ENCODE measurements at regions not wholly inside any gene's neighbourhood (a gene's known extent, or its start where the extent isn't known, plus 50 kb on each side); places are given as distances from the start of the nearest gene placed in this dataset.
A peak's percentile ranks its signal among the peaks of the same experiment; 100 is the strongest.

DNA sequence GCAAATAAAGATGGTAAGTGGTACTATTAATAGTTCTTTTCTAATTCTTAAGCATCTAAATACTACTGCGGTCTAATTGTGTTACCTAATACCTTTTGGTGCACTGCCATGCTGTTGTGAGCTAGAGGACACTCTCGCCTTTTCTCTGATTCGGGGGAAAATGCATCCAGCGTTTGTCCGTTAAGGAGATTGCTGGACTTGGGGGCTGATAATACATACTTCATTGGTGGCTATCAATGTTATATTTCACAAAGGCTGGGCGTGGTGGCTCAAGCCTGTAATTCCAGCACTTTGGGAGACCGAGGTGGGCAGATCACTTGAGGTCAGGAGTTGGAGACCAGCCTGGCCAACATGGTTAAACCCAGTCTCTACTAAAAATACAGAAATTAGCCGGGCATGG, 141.7 kb upstream of the TWIST2 start:
- Histone ChIP-seq H3K4me2 (ENCODE audit: unreplicated experiment) (no peak overlapping the region), H3F3A (ENCODE audit: insufficient read depth) (no peaks in the 10 kb centered on the region; the same call in 1 of the 2 replicates), H3K4me3 (no peak overlapping the region), H3K27me3 (replicated peaks; ENCODE audit: insufficient read depth) (no peaks in the 10 kb centered on the region), H4K20me1 (ENCODE audit: insufficient read depth) (no peaks in the 10 kb centered on the region), H3K9ac (no peak overlapping the region), H3K9me3 (ENCODE audit: low read depth) (no peaks in the 10 kb centered on the region), H3K4me1 (ENCODE audit: insufficient read depth) (peaks cover 16% of the 10 kb centered on the region), H3K27ac (no peak overlapping the region), H3K79me2 (ENCODE audit: insufficient read depth) (no peaks in the 10 kb centered on the region), H3K9me2 (ENCODE audit: insufficient read depth) (no peaks in the 10 kb centered on the region), H3K36me3 (ENCODE audit: low read depth) (no peaks in the 10 kb centered on the region), H2AFZ (no peak overlapping the region)
- WGBS, 2 experiments (ENCODE audit: low coverage in 1 of 2, low lambda C conversion rate in 2 of 2, missing lambda C conversion rate in 2 of 2), result 89 to 94% methylated on average over 8 of the region's 8 CpGs
- TF ChIP-seq EZH2 (IDR thresholded peaks at IDR 0.05; ENCODE audit: insufficient read depth, poor library complexity, severe bottlenecking), result no peak
- TF ChIP-seq EZH2phosphoT487 (IDR thresholded peaks at IDR 0.05; ENCODE audit: insufficient read depth, low read depth), result no peak
- DNase-seq, result no peak
- in situ Hi-C loops (cut with MboI), result no loop called here

DNA sequence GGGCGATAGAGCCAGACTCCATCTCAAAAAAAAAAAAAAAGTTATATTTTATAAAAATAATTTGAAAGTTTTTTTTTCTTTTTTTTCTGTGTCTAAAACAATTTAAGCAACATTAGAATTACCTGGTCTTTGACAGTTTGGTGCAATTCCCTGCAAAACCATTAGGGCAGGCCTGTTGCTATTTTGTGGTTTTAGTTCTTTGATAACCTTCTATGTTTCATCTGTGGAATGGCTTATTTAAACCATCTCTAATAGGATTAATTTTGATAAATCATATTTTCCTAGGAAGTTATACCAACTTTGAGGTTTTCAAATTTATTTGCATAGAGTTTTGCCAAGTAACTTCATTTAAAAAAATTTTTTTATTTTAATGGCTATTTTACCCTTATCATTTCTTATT, 141.2 kb upstream of the TWIST2 start:
- Histone ChIP-seq H3K4me2 (ENCODE audit: unreplicated experiment) (no peak overlapping the region), H3K9me2 (ENCODE audit: insufficient read depth) (no peaks in the 10 kb centered on the region), H3F3A (ENCODE audit: insufficient read depth) (no peaks in the 10 kb centered on the region; the same call in 1 of the 2 replicates), H3K4me3 (no peak overlapping the region), H3K9ac (no peak overlapping the region), H3K4me1 (ENCODE audit: insufficient read depth) (peaks cover 16% of the 10 kb centered on the region), H3K36me3 (ENCODE audit: low read depth) (no peaks in the 10 kb centered on the region), H3K79me2 (ENCODE audit: insufficient read depth) (no peaks in the 10 kb centered on the region), H2AFZ (no peak overlapping the region), H4K20me1 (ENCODE audit: insufficient read depth) (no peaks in the 10 kb centered on the region), H3K27ac (no peak overlapping the region), H3K9me3 (ENCODE audit: low read depth) (no peaks in the 10 kb centered on the region), H3K27me3 (replicated peaks; ENCODE audit: insufficient read depth) (no peaks in the 10 kb centered on the region)
- DNase-seq, result no peak
- no peak for TF ChIP-seq EZH2 (IDR thresholded peaks at IDR 0.05; ENCODE audit: insufficient read depth, poor library complexity, severe bottlenecking)
- no peak for TF ChIP-seq EZH2phosphoT487 (IDR thresholded peaks at IDR 0.05; ENCODE audit: insufficient read depth, low read depth)
- 100% methylated on average over 1 of the region's 1 CpG for WGBS, 2 experiments (ENCODE audit: low coverage in 1 of 2, low lambda C conversion rate in 2 of 2, missing lambda C conversion rate in 2 of 2)
- in situ Hi-C loops (cut with MboI), result no loop called here

DNA sequence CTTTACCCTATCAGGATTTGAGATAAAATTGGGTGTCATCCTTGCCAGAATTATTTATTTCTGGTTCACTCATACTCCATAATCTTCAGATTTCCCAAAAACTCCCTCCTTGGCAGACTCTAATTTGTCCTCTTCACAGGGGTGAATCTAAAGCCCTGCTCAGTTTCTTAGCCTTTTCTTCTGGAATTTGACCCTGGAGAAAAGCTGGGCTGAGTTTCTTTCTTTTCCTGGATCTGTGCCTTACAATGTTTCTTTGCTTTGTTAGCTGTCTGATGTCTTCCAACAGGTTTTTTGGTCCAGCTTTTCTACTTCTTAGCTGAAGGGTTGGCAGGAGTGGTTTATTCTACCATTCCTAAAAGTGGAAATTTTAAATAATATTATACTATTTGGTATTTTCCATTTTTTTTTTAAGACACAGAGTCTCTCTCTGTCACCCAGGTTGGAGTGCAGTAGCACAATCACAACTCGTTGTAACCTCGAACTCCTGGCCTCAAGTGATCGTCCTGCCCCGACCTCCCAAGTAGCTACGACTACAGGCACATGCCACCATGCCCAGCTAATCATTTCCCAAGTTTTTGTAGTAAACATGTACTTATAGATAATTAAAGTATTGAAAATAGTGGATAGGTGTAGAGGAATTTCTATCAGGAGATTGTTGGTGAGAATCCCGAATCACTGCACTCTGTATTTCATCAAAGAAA, 138.4 kb upstream of the TWIST2 start:
- DNase-seq, result peak; percentile 33
- peaks cover 16% of the 10 kb centered on the region for H3K4me1 ChIP-seq (ENCODE audit: insufficient read depth)
- H3K4me3 ChIP-seq, result no peak overlapping the region
- 0 out of 2 replicates have a peak overlapping the region, but pooled peaks have one; percentile 1 for H3K9ac ChIP-seq
- no peaks in the 10 kb centered on the region; the same call in 1 of the 2 replicates for H3F3A ChIP-seq (ENCODE audit: insufficient read depth)
- H3K36me3 ChIP-seq (ENCODE audit: low read depth), result no peaks in the 10 kb centered on the region
- no peaks in the 10 kb centered on the region for H3K9me2 ChIP-seq (ENCODE audit: insufficient read depth)
- H3K79me2 ChIP-seq (ENCODE audit: insufficient read depth), result no peaks in the 10 kb centered on the region
- H4K20me1 ChIP-seq (ENCODE audit: insufficient read depth), result no peaks in the 10 kb centered on the region
- no peaks in the 10 kb centered on the region for H3K9me3 ChIP-seq (ENCODE audit: low read depth)
- WGBS, 2 experiments (ENCODE audit: low coverage in 1 of 2, low lambda C conversion rate in 2 of 2, missing lambda C conversion rate in 2 of 2), result 39 to 44% methylated on average over 6 of the region's 6 CpGs
- H2AFZ ChIP-seq, result no peak overlapping the region
- no peaks in the 10 kb centered on the region for H3K27me3 ChIP-seq (replicated peaks; ENCODE audit: insufficient read depth)
- TF ChIP-seq EZH2 (IDR thresholded peaks at IDR 0.05; ENCODE audit: insufficient read depth, poor library complexity, severe bottlenecking) (no peak), EZH2phosphoT487 (IDR thresholded peaks at IDR 0.05; ENCODE audit: insufficient read depth, low read depth) (no peak)
- peak overlapping the region; percentile 22 for H3K27ac ChIP-seq
- in situ Hi-C loops (cut with MboI), result no loop called here
- H3K4me2 ChIP-seq (ENCODE audit: unreplicated experiment), result peak overlapping the region; percentile 54

DNA sequence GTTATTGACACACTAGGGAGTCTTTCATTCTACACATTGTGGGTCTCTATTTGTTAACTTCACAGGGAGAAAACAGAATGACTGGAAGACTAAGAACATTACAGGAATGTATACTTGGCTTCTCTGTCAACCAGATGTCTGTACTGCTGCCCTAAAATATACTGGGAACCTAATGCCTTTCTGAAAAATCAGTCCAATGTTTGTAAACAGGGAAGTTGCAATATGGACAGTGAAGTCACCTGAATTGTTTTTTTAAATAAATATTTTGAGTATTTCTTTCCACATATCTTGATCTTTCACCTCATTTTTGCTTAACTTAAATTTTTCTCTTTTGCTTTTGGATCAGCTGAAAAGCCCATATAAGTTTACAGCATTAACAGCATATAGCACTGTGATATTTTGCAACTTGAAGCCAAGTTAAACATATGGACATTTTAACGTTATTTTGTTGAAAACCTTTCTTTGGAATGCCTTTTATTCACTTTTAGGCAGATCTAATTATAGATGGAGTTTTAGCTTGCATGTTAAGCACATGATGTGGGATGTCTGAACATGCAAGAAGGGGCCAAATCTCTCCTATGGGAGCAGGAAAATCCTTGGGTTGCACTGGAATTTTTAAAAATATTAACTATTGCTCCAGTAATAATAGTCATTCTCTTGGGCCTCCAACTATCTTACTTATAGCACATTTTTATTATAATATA, 137.7 kb upstream of the TWIST2 start:
- H3F3A ChIP-seq (ENCODE audit: insufficient read depth), result no peaks in the 10 kb centered on the region; the same call in 1 of the 2 replicates
- H3K9ac ChIP-seq, result no peak overlapping the region
- DNase-seq, result peak; percentile 38
- H3K27me3 ChIP-seq (replicated peaks; ENCODE audit: insufficient read depth), result no peaks in the 10 kb centered on the region
- in situ Hi-C loops (cut with MboI), result no loop called here
- H3K4me1 ChIP-seq (ENCODE audit: insufficient read depth), result peaks cover 16% of the 10 kb centered on the region
- no peaks in the 10 kb centered on the region for H3K79me2 ChIP-seq (ENCODE audit: insufficient read depth)
- 2 to 4% methylated on average over 1 of the region's 1 CpG for WGBS, 2 experiments (ENCODE audit: low coverage in 1 of 2, low lambda C conversion rate in 2 of 2, missing lambda C conversion rate in 2 of 2)
- TF ChIP-seq EZH2phosphoT487 (IDR thresholded peaks at IDR 0.05; ENCODE audit: insufficient read depth, low read depth), result no peak
- no peak overlapping the region for H2AFZ ChIP-seq
- H3K4me2 ChIP-seq (ENCODE audit: unreplicated experiment), result peak overlapping the region; percentile 54
- H3K27ac ChIP-seq, result peak overlapping the region; percentile 22
- no peaks in the 10 kb centered on the region for H3K9me3 ChIP-seq (ENCODE audit: low read depth)
- H3K9me2 ChIP-seq (ENCODE audit: insufficient read depth), result no peaks in the 10 kb centered on the region
- H3K36me3 ChIP-seq (ENCODE audit: low read depth), result no peaks in the 10 kb centered on the region
- no peak overlapping the region for H3K4me3 ChIP-seq
- H4K20me1 ChIP-seq (ENCODE audit: insufficient read depth), result no peaks in the 10 kb centered on the region

Data from GM23248 (cell line).